ENCODE measurements at regions not wholly inside any gene's neighbourhood (a gene's known extent, or its start where the extent isn't known, plus 50 kb on each side); places are given as distances from the start of the nearest gene placed in this dataset.

DNA sequence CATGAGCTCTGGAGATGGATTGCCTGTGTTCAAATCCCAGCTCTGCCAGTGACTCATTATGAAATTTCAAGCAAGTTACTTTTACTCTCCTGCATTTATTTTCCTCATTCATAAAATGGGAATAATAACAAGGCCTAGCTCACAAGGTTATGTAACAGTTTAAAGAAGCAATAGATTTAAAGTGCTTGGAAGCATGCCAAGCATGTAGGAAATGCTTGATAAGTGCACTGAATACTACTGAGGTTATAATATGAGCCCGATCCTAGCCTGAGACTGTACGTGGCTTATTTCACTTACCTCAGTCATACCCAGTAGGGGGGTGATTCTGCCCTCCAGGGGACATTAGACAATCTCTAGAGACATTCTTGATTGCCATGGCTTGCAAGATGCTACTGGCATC, 734.1 kb upstream of the WWC1 start:
- H3K4me3 ChIP-seq (ENCODE audit: low read depth in 1 of 2, low read length in 2 of 2), result no peak overlapping the region
- H3K9me3 ChIP-seq (ENCODE audit: control insufficient read depth in 1 of 2, low read length in 2 of 2), result no peaks in the 10 kb centered on the region
- no peaks in the 10 kb centered on the region for H3K27me3 ChIP-seq (ENCODE audit: low read depth, low read length)
- no peaks in the 10 kb centered on the region for H3K4me1 ChIP-seq (ENCODE audit: control insufficient read depth in 1 of 2, insufficient read depth in 2 of 2, low read length in 2 of 2)
- no peaks in the 10 kb centered on the region for H3K36me3 ChIP-seq (ENCODE audit: control insufficient read depth in 1 of 2, insufficient read depth in 2 of 2, low read length in 2 of 2)
- H3K27ac ChIP-seq (ENCODE audit: low read length), result no peak overlapping the region

DNA sequence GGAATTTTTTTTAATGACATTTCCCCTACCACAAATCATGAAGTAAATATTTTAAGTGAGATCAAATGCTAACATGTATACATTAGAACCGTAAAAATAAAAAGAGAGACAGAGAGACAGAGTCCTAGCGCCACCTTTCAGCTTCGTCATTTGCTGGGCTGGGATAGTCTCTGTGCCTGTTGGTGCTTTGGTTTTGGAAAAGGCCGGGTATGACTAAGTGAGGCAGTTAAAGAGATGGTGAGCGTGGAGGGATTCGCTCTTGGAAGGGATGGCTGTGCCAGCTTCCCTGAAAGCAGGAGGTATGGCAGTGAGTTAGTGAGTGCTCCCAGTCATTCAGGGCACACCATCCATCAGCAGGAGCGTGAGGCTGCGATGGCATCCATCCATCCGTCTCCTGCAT, 729.6 kb upstream of the WWC1 start:
- Histone ChIP-seq H3K4me1 (ENCODE audit: control insufficient read depth in 1 of 2, insufficient read depth in 2 of 2, low read length in 2 of 2) (no peaks in the 10 kb centered on the region), H3K27me3 (ENCODE audit: low read depth, low read length) (no peaks in the 10 kb centered on the region), H3K27ac (ENCODE audit: low read length) (no peak overlapping the region), H3K4me3 (ENCODE audit: low read depth in 1 of 2, low read length in 2 of 2) (no peak overlapping the region), H3K9me3 (ENCODE audit: control insufficient read depth in 1 of 2, low read length in 2 of 2) (no peaks in the 10 kb centered on the region), H3K36me3 (ENCODE audit: control insufficient read depth in 1 of 2, insufficient read depth in 2 of 2, low read length in 2 of 2) (no peaks in the 10 kb centered on the region)

DNA sequence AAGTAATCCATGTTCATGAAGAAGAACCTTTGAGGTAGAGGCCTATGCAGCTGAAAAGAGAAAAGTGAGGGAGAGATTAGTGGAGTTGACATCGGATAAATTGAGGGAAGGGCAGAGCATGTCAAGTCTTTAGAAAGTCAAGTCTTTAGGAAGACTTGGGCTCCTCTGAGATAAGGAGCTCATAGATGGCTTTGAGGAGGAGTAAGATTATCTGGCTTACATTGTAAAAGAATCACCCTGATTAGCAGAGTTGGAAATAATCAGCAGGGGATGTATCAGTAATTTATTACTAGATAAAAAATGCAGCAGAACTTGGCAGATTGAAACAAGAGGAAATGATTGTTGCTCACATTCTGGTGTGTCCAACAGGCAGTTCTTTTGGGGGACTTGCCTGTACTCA, 727.2 kb upstream of the WWC1 start:
- no peaks in the 10 kb centered on the region for H3K4me1 ChIP-seq (ENCODE audit: control insufficient read depth in 1 of 2, insufficient read depth in 2 of 2, low read length in 2 of 2)
- H3K27me3 ChIP-seq (ENCODE audit: low read depth, low read length), result no peaks in the 10 kb centered on the region
- no peak overlapping the region for H3K4me3 ChIP-seq (ENCODE audit: low read depth in 1 of 2, low read length in 2 of 2)
- no peaks in the 10 kb centered on the region for H3K36me3 ChIP-seq (ENCODE audit: control insufficient read depth in 1 of 2, insufficient read depth in 2 of 2, low read length in 2 of 2)
- H3K9me3 ChIP-seq (ENCODE audit: control insufficient read depth in 1 of 2, low read length in 2 of 2), result no peaks in the 10 kb centered on the region
- H3K27ac ChIP-seq (ENCODE audit: low read length), result no peak overlapping the region

DNA sequence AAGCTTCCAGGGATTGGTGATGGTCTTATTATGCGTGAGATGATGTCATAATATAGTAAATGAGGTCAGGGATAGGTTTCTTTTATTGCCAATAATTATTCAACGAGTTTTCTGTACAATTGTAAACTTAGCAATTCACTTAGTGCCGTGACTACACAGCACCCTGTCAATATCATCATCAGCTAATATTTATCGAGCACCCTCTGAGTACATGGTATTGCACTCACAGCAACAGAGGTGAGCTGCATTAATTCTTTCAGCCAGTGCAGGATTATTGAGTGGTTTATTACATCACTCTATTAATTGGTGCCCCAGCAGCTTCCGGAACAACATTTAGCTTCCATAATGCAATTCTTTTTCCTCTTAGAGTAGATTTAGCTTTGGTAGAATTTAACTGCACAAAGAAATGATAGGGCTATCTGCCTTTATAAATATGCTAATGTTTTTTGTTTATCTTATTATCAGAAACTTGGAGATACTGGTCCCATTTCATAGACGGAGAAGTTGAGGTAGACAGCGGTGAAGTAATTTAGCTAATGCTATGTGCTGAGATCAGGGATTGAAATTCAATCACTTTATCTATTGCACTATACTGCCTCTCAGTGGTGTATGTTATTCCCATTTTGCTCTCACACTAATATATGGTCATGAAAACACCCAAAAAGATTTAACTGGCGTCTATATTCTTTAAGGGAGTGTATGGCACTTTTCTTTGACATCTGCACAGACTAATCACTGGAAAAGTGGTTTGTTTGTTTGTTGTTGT, 726.1 kb upstream of the WWC1 start:
- no peak overlapping the region for H3K4me3 ChIP-seq (ENCODE audit: low read depth in 1 of 2, low read length in 2 of 2)
- H3K9me3 ChIP-seq (ENCODE audit: control insufficient read depth in 1 of 2, low read length in 2 of 2), result no peaks in the 10 kb centered on the region

DNA sequence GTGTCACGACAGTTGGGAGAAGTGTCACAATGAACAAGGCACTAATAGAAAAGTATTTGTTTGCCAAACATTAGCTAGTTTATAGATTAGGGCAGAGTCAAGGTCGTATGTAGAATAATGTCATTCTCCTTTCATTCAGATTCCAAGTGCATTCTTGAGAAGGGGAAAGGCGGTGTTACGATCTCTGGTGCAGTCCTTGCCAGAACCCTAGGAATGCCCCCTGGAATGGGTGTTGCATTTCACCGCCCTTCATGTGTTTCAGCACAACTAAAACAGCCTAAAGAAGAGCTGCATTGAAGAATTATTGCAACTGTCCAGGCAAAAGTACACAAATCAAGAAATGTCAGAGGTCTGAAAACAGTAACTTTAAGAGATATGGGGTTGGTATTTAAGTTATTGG, 721.0 kb upstream of the WWC1 start:
- H3K9me3 ChIP-seq (ENCODE audit: control insufficient read depth in 1 of 2, low read length in 2 of 2), result no peaks in the 10 kb centered on the region

More for the DNA sequence above, 726.1 kb upstream of the WWC1 start:
- no peaks in the 10 kb centered on the region for H3K36me3 ChIP-seq (ENCODE audit: control insufficient read depth in 1 of 2, insufficient read depth in 2 of 2, low read length in 2 of 2)
- H3K27ac ChIP-seq (ENCODE audit: low read length), result no peak overlapping the region
- H3K27me3 ChIP-seq (ENCODE audit: low read depth, low read length), result no peaks in the 10 kb centered on the region
- H3K4me1 ChIP-seq (ENCODE audit: control insufficient read depth in 1 of 2, insufficient read depth in 2 of 2, low read length in 2 of 2), result no peaks in the 10 kb centered on the region

DNA sequence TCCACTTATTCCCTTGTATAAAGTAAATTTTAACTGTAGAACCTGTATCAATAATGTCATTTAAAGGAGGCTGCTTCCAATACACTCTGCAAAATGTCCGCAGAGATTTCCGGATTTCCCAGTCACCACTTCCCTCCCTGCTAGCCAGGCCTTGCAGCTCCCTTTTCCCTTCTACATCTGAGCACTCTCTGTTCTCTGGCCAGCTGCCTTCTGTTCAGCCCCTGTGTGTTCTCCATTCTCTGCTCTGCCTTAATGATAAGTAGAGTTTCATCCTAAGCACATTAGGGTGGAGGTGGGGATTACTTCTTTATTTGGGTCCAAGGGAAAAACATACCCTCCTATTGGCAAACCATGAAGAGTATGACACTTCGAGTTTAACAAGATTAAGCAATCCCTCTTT, 719.6 kb upstream of the WWC1 start:
- H3K27me3 ChIP-seq (ENCODE audit: low read depth, low read length), result no peaks in the 10 kb centered on the region
- H3K36me3 ChIP-seq (ENCODE audit: control insufficient read depth in 1 of 2, insufficient read depth in 2 of 2, low read length in 2 of 2), result no peaks in the 10 kb centered on the region
- H3K4me1 ChIP-seq (ENCODE audit: control insufficient read depth in 1 of 2, insufficient read depth in 2 of 2, low read length in 2 of 2), result peaks cover 0 to 4% of the 10 kb centered on the region in 2 donors
- no peaks in the 10 kb centered on the region for H3K9me3 ChIP-seq (ENCODE audit: control insufficient read depth in 1 of 2, low read length in 2 of 2)
- no peak overlapping the region for H3K27ac ChIP-seq (ENCODE audit: low read length)
- H3K4me3 ChIP-seq (ENCODE audit: low read depth in 1 of 2, low read length in 2 of 2), result no peak overlapping the region

More for the DNA sequence above, 721.0 kb upstream of the WWC1 start:
- H3K27ac ChIP-seq (ENCODE audit: low read length), result no peak overlapping the region
- H3K36me3 ChIP-seq (ENCODE audit: control insufficient read depth in 1 of 2, insufficient read depth in 2 of 2, low read length in 2 of 2), result no peaks in the 10 kb centered on the region
- H3K4me1 ChIP-seq (ENCODE audit: control insufficient read depth in 1 of 2, insufficient read depth in 2 of 2, low read length in 2 of 2), result peaks cover 0 to 4% of the 10 kb centered on the region in 2 donors
- no peaks in the 10 kb centered on the region for H3K27me3 ChIP-seq (ENCODE audit: low read depth, low read length)
- H3K4me3 ChIP-seq (ENCODE audit: low read depth in 1 of 2, low read length in 2 of 2), result no peak overlapping the region

DNA sequence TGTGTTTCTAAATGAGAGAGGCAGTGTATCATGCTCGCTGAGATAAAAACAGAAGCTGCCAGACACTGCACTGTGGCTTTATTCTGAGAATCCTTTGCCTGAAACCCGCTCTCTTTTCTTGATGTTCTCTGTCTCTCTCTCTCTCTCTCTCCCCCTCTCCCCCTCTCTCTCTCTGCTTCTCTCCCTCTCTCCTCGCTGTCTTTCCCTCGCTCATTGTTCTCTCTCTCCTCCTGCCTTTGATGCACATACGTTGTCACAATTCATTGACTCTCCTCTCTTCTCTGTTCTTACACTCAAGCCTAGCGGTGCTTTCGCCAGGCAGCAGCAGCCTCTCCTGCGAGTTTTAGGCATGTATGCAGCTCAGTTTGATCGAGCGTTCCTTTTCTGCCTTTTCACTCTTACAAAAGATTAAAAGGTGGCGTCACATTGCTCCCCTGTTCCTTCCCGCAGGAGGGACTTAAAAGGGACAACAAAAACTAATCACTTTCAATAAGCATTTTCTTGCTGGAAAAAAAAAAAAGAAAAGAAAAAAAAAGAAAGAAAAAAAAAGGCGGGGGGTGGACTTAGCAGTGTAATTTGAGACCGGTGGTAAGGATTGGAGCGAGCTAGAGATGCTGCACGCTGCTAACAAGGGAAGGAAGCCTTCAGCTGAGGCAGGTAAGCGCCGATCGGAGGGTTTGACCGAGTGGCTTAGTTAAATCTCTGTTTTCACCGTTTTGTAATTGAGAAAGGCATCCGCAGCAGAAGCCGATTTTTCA, 717.9 kb upstream of the WWC1 start:
- H3K4me1 ChIP-seq (ENCODE audit: control insufficient read depth in 1 of 2, insufficient read depth in 2 of 2, low read length in 2 of 2), result peaks cover 0 to 4% of the 10 kb centered on the region in 2 donors
- no peaks in the 10 kb centered on the region for H3K36me3 ChIP-seq (ENCODE audit: control insufficient read depth in 1 of 2, insufficient read depth in 2 of 2, low read length in 2 of 2)
- no peak overlapping the region for H3K27ac ChIP-seq (ENCODE audit: low read length)
- no peaks in the 10 kb centered on the region for H3K27me3 ChIP-seq (ENCODE audit: low read depth, low read length)
- H3K4me3 ChIP-seq (ENCODE audit: low read depth in 1 of 2, low read length in 2 of 2), result peak overlapping the region; percentile 43 to 51
- H3K9me3 ChIP-seq (ENCODE audit: control insufficient read depth in 1 of 2, low read length in 2 of 2), result no peaks in the 10 kb centered on the region

DNA sequence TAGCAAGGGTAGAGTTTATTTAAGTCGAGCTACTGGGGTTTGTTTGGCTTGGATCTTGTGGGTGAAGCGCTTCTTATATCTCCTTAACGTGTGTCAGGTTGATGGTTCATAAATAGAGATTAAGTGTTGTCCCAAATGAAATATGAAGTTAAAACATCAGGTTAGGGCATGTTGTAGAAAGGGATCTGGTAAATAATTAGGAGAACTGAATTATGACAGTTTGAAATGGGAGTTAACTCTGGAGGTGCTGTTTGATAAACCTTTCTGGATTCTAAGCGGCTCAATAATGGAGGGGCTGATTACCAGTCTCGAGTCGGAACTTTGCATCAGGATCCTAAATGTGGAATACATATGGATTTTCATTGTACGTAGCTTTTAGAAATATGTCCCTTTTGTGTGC, 717.0 kb upstream of the WWC1 start:
- H3K27ac ChIP-seq (ENCODE audit: low read length), result no peak overlapping the region
- H3K9me3 ChIP-seq (ENCODE audit: control insufficient read depth in 1 of 2, low read length in 2 of 2), result no peaks in the 10 kb centered on the region
- H3K4me3 ChIP-seq (ENCODE audit: low read depth in 1 of 2, low read length in 2 of 2), result no peak overlapping the region
- no peaks in the 10 kb centered on the region for H3K36me3 ChIP-seq (ENCODE audit: control insufficient read depth in 1 of 2, insufficient read depth in 2 of 2, low read length in 2 of 2)
- H3K4me1 ChIP-seq (ENCODE audit: control insufficient read depth in 1 of 2, insufficient read depth in 2 of 2, low read length in 2 of 2), result peaks cover 0 to 4% of the 10 kb centered on the region in 2 donors
- H3K27me3 ChIP-seq (ENCODE audit: low read depth, low read length), result no peaks in the 10 kb centered on the region

DNA sequence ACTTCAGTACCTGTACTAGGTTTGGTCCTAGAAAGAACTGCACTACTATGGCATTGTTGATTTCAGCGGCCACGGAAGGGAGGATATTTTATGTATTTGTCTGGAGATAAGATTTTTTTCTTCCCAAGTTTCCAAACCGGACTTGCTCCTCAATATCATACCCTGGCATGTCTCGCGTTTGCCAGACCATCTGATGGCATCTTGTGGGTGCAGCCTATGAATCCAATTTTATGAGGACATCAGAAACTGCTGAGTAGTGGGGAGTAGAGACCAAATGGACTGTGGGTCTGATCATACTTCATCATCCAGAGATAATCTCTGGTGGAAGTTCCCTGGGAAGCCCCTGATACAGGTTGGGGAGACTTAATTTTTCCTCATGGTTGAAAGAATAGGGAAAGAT, 716.1 kb upstream of the WWC1 start:
- H3K27ac ChIP-seq (ENCODE audit: low read length), result no peak overlapping the region
- H3K4me3 ChIP-seq (ENCODE audit: low read depth in 1 of 2, low read length in 2 of 2), result no peak overlapping the region
- H3K27me3 ChIP-seq (ENCODE audit: low read depth, low read length), result no peaks in the 10 kb centered on the region
- H3K9me3 ChIP-seq (ENCODE audit: control insufficient read depth in 1 of 2, low read length in 2 of 2), result no peaks in the 10 kb centered on the region
- no peaks in the 10 kb centered on the region for H3K36me3 ChIP-seq (ENCODE audit: control insufficient read depth in 1 of 2, insufficient read depth in 2 of 2, low read length in 2 of 2)
- H3K4me1 ChIP-seq (ENCODE audit: control insufficient read depth in 1 of 2, insufficient read depth in 2 of 2, low read length in 2 of 2), result peaks cover 0 to 4% of the 10 kb centered on the region in 2 donors

DNA sequence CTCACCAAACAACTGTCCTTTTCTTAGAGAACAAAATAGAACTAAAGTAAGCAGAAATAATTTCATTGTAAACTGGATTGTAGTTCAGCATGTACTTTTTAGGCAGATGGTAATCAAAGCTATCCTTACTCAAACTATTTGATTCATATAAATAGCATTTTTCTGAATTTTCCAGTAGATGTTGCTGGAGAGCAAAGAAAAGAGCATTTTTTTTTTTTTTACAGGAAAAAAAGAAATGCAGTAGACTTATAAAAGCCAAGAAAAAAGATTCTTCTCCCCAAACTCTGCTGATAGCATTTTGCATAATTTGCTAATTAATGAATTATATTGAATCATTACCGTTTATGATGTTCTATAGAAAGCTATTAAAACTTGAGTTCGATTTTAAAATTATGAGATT, 715.3 kb upstream of the WWC1 start:
- Histone ChIP-seq H3K27me3 (ENCODE audit: low read depth, low read length) (no peaks in the 10 kb centered on the region), H3K27ac (ENCODE audit: low read length) (no peak overlapping the region), H3K36me3 (ENCODE audit: control insufficient read depth in 1 of 2, insufficient read depth in 2 of 2, low read length in 2 of 2) (no peaks in the 10 kb centered on the region), H3K9me3 (ENCODE audit: control insufficient read depth in 1 of 2, low read length in 2 of 2) (no peaks in the 10 kb centered on the region), H3K4me1 (ENCODE audit: control insufficient read depth in 1 of 2, insufficient read depth in 2 of 2, low read length in 2 of 2) (peaks cover 0 to 4% of the 10 kb centered on the region in 2 donors), H3K4me3 (ENCODE audit: low read depth in 1 of 2, low read length in 2 of 2) (no peak overlapping the region)

DNA sequence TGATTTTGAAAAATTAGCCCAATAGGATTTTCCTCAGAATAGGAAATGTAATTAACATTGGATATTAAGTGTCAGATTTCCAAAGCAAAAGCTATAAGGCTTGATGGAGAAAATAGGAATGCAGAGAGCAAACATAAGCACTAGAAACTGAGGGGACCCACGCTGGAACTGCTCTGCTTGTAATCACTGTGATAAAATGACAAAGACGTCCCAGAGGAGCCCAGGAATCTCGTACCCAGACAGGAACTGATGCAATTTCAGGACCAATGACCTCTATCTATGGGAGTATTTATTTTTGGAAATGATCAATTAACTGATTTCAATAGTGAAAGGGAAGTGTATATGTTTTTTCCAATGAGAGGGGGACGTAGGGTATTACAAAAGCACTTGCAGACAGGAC, 714.5 kb upstream of the WWC1 start:
- Histone ChIP-seq H3K27me3 (ENCODE audit: low read depth, low read length) (no peaks in the 10 kb centered on the region), H3K4me1 (ENCODE audit: control insufficient read depth in 1 of 2, insufficient read depth in 2 of 2, low read length in 2 of 2) (peaks cover 0 to 4% of the 10 kb centered on the region in 2 donors), H3K9me3 (ENCODE audit: control insufficient read depth in 1 of 2, low read length in 2 of 2) (no peaks in the 10 kb centered on the region), H3K4me3 (ENCODE audit: low read depth in 1 of 2, low read length in 2 of 2) (no peak overlapping the region), H3K27ac (ENCODE audit: low read length) (no peak overlapping the region), H3K36me3 (ENCODE audit: control insufficient read depth in 1 of 2, insufficient read depth in 2 of 2, low read length in 2 of 2) (no peaks in the 10 kb centered on the region)

Data from muscle layer of duodenum (tissue), 2 donors.